WI38 (cell line): ENCODE measurements at regions not wholly inside any gene's neighbourhood (a gene's known extent, or its start where the extent isn't known, plus 50 kb on each side); places are given as distances from the start of the nearest gene placed in this dataset.

ENCODE experiments used
- H3K4me3 ChIP-seq: 2 replicates; pipeline ENCODE4 v1.5.1; 2011; ENCODE audit warnings: low read depth, mild to moderate bottlenecking, control low read depth, low read length
- CTCF ChIP-seq: IDR thresholded peaks from 2 replicates; pipeline ENCODE4 v1.5.1; 2012; ENCODE audit warnings: low read depth, mild to moderate bottlenecking, control low read depth, low read length

DNA sequence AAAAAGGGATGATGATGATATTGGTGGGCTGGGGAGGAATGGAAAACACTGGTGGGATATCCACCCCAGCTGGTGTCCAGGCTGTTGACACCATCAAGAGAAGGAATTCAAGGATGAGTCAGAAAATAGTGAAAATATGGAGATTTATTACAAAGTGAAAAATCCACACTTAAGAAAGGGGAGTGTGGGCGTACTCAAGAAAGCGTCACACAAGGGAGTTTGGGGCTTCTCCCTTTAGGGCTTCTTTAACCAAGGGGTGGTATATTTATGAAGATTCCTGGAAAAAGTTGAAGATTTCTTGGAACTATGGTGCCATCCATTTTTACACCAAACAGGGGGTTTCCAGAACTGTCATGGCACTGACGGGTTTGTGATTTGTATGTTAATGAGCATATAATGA is 63.1 kb upstream of the ARID2 start:
- TF ChIP-seq CTCF: no peak
- no peak overlapping the region for H3K4me3 ChIP-seq

- H3K4me3 ChIP-seq: no peak overlapping the region
- TF ChIP-seq CTCF: no peak
Measured at GRCh38 chr12:45666816-45667215, 62.7 kb upstream of the ARID2 start.

DNA sequence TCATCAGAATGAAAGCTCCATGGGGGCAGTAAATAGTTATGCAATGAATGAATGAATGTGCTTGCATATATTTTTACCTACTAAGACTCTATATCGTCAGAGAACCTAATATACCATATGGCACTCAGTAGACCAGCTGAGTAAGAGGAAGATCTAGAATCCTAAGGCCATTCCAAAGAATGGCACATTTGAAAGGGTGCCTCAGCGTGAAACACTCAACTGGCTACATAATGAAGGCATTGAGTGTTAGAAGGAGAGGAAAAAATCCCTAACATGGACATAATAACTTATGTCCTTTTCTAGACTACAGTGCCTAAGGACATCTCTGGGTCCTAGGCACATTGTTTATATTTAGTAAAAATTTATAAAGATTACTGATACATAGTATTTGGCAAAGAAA is 61.7 kb upstream of the ARID2 start:
- no peak for TF ChIP-seq CTCF
- H3K4me3 ChIP-seq: no peak overlapping the region

DNA sequence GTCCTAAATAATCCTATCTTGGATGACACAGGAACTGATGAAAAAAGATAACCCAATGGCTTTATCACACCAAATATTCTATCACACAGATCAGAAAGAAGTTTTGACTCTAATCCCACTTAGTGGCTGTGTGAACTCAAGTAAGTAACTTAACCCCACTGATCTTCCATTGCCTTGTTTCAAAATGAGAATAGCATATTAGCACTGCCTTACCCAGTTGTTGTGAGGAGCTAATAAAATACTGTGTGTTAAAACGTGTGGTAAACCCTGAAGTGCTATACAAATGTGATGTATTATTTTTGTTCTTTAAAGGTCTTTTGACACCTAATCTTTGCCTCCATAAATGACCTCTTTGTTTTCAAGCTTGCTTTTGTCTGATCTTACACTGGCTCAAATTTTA is 60.9 kb upstream of the ARID2 start:
- H3K4me3 ChIP-seq: peak overlapping the region; percentile 36
- TF ChIP-seq CTCF: no peak

- peak overlapping the region; percentile 36 for H3K4me3 ChIP-seq
- TF ChIP-seq CTCF: no peak
Measured at GRCh38 chr12:45669093-45669492, 60.4 kb upstream of the ARID2 start.

DNA sequence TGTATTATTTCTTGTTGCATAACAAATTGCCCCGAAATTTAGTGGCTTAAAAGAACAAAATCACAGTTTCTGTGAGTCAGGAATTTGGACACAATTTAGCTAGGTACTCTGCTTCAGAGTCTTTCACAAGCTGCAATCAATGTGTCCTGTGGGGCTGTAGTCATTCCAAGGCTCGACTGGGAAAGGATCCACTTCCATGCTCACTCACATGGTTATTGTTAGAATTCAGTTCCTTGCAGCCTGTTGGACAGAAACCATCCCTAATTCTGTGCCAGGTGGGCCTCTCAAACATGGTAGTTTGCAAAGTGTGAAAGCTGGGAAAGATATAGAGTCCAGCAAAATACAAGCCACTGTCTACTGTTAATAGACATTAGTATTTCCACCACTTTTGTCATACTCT is 59.7 kb upstream of the ARID2 start:
- no peak for TF ChIP-seq CTCF
- H3K4me3 ChIP-seq: no peak overlapping the region

- H3K4me3 ChIP-seq: no peak overlapping the region
- TF ChIP-seq CTCF: no peak
Measured at GRCh38 chr12:45670346-45671065, 59.0 kb upstream of the ARID2 start.
